ENCODE measurements at regions not wholly inside any gene's neighbourhood (a gene's known extent, or its start where the extent isn't known, plus 50 kb on each side); places are given as distances from the start of the nearest gene placed in this dataset.
"Not testable (repeated sequence)": the region's sequence is repeated elsewhere in the genome, so short reads cannot be mapped to it uniquely, and the experiment has no call there.

GRCh38 chr6:126811321-126811720 lies 307.1 kb upstream of the RSPO3 start:
- DNase-seq (ENCODE audit: low spot score) = no peak

- no peak for DNase-seq (ENCODE audit: low spot score)
These were observed 306.5 kb upstream of the RSPO3 start for GRCh38 chr6:126812010-126812409.

DNA sequence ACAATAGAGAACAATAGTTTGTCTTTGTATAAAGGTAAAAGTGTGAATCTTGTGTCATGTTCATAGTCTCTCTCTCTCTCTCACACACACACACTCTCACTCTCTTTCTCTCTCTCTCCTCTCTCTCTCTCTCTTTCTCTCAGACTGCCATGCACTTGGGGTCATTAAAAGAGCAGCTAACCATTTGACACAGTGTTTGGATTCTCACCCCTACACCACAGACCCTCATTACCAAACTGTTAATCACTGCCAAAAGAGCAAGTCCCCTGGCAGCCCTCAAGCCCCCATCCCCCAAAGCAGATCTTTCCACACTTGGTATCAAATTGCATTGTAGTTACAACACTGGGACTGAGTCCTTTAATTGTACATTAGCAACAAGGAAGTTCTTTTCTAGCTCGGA lies 305.8 kb upstream of the RSPO3 start:
- DNase-seq (ENCODE audit: low spot score) = no peak

DNA sequence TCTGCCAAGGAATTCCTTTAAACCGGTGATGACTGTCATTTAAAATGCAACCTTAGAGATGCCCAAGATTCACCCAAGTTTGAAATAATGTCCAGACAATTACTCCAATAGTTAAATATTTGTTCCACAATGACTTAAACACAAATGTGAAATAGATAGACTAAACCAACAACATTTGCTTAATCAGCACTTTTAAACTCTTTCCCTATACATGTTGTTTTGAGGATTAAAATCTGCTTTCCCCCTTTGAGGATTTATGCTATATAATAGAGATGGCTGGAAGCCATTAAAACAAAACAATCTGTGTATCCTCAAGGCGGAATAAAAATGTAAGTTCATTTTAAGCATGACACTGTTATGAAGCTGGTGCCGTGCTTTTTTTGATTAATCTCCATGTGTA lies 297.8 kb upstream of the RSPO3 start:
- DNase-seq (ENCODE audit: low spot score) = no peak

- DNase-seq (ENCODE audit: low spot score) = no peak
These were observed 296.8 kb upstream of the RSPO3 start for GRCh38 chr6:126821706-126822105.

GRCh38 chr6:126824226-126824625 lies 294.2 kb upstream of the RSPO3 start:
- no peak for DNase-seq (ENCODE audit: low spot score)

GRCh38 chr6:126824815-126825214 lies 293.7 kb upstream of the RSPO3 start:
- DNase-seq (ENCODE audit: low spot score) = no peak

- no peak for DNase-seq (ENCODE audit: low spot score)
These were observed 292.2 kb upstream of the RSPO3 start for GRCh38 chr6:126826166-126826714.

DNA sequence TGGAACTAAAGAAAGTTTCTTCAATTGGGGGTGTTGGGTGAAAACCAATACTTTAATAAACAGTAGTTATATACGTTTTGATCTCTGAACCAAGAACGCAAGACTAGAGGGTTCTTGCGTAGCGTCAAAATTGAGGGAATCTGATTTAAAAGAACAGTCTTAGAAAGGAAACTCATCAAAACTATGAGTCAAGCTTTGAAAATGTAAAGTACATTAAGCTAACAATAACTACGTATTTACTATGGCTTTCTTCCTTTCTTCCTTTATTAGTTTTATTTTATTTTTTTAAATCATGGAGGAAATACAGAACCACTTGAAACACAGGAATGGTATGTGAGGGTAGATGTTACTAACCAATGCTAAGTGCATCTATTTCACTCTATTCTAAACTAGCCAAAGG lies 287.0 kb upstream of the RSPO3 start:
- DNase-seq (ENCODE audit: low spot score) = no peak

DNA sequence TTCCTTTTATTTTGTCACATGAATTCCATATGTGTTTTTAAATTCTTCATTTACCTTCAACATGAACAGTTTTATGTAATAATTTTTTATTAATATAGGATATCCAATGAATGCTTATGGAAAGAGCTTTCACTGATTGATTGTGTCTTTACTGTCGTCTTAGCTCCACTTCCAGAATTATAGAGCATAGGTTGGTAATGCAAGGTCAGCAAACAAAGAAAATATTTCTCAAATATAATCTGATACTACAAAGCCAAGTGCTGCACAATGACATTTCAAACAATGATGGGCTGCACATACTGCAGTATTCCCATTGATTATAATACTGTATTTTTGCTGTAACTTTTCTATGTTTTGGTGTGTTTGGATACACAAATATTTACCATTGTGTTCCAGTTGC lies 275.7 kb upstream of the RSPO3 start:
- no peak for DNase-seq (ENCODE audit: low spot score)

DNA sequence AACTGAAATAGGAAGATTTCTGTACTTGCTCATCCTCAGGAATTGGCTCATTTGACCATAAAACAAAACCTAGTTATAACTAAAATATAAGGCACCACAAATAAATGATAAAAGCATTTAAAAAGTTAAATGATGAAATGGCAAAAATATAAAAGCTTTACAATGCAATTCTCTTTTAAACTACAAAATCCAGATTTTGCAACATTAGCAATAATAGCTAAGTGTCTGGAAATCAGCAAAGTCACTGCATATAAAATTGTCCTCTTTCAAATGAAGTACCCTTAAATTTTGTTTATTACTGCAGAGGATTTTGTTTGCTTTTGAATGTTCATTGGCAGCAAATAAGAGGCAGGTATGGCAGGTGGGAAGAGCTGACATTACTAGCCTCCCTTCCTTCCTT lies 270.4 kb upstream of the RSPO3 start:
- no peak for DNase-seq (ENCODE audit: low spot score)

DNA sequence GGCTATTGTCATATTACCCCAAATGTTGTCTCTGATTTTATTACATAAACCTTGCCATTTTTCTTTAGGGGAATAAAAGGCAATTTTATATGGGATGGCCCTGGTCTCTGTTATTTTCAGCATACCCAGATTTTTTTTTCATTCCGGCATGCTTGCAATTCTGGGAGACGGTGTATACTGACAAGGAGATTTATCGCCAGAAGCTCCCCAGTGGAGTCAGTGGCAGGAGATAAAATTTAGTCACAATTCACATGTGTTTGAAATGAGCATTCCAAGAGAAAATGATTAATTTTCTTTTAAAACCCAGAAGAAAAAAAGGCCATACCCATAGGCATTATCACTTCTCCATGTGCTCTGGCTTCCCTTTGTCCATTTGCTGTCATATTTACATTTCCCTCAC lies 250.8 kb upstream of the RSPO3 start:
- DNase-seq (ENCODE audit: low spot score) = no peak

- DNase-seq (ENCODE audit: low spot score) = no peak
These were observed 245.1 kb upstream of the RSPO3 start for GRCh38 chr6:126873351-126873750.

DNA sequence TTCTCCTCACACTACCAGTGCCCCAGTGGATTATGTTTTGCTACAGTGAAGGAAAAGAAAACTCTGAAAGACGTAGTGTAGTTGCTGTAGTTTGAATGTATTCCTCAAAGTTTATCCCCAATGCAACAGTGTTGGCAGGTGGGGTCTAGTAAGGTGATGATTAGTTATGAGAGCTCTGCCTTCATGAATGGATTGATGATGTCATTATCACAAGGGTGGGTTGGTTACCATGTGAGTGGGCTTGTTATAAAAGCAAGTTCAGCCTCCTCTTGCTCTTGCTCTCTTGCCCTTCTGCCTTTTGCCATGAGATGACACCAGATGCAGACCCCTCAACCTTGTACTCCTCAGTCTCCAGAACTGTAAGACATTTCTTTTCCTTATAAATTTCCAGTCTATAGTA lies 244.7 kb upstream of the RSPO3 start:
- DNase-seq (ENCODE audit: low spot score) = no peak

GRCh38 chr6:126876446-126876845 lies 242.0 kb upstream of the RSPO3 start:
- no peak for DNase-seq (ENCODE audit: low spot score)

GRCh38 chr6:126880964-126881363 lies 237.5 kb upstream of the RSPO3 start:
- no peak for DNase-seq (ENCODE audit: low spot score)

GRCh38 chr6:126886106-126886505 lies 232.4 kb upstream of the RSPO3 start:
- DNase-seq (ENCODE audit: low spot score) = no peak

- no peak for DNase-seq (ENCODE audit: low spot score)
These were observed 229.4 kb upstream of the RSPO3 start for GRCh38 chr6:126888727-126889725.

DNA sequence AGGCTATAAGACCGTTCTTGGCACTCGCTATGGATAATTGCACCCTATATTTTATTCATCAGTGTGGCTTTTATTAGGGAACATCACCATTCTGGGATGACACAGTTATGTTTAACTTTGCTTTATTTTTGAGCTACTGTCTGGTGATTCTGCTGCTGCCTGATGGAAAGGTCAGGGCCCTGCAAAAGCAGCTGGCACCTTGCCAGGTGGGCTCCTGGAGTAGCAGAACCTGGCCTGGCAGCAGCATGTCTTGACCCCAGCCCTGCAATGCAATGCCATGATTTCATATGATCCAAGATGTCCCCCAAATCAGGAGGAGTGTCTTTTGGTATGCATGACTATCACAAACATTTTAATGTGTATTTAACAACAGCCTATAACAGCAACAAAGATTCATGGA lies 228.4 kb upstream of the RSPO3 start:
- DNase-seq (ENCODE audit: low spot score) = no peak

DNA sequence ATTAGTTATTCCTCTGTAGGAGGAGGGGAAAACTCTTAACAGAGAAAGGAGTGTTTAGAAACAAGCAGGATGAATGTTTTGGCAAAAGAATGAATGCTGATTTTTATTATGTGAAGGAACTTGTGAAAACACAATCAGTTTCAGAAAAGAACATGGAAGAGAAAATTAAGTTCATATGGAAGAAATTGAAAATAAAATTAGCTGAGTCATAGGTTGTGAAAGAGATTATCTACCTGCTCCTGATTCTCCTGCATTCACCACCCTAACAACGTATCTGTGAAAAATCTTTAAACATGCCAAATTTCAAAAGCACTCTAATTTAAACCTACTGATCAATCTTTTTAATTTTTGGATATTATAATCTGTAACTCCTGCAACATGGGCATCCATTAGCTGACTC lies 227.3 kb upstream of the RSPO3 start:
- DNase-seq (ENCODE audit: low spot score) = no peak

GRCh38 chr6:126892869-126893268 lies 225.6 kb upstream of the RSPO3 start:
- DNase-seq (ENCODE audit: low spot score) = not testable (repeated sequence)

GRCh38 chr6:126897758-126898157 lies 220.7 kb upstream of the RSPO3 start:
- DNase-seq (ENCODE audit: low spot score) = no peak

DNA sequence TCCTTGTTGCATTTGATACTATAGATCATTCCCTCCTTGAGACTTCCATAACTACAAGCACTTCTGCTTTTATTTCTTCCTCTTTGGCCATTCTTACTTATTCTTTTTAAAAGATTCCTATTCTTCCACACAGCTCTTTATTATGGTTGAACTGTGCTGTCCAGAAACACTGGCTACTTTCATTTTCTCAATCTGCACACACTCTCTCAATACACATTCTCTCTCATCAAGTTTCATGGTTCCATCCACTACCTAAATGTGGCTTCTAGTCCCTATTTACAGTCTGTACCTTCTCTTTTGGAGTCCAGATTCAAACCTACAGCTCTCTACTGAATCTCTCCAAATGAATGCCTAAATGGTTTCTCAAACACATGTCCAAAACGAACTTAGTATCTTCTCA lies 214.3 kb upstream of the RSPO3 start:
- no peak for DNase-seq (ENCODE audit: low spot score)

GRCh38 chr6:126905917-126906316 lies 212.6 kb upstream of the RSPO3 start:
- DNase-seq (ENCODE audit: low spot score) = no peak

Data from hematopoietic multipotent progenitor cell treated with erythropoietin and hydrocortisone succinate and interleukin-3 and kit ligand, for 15 days (in vitro differentiated cells).